Stimulated activated CD8-positive, alpha-beta memory T cell treated with anti-CD3 and anti-CD28 coated beads, Interleukin-15, amount 100 ng/mL, for 4 hours (primary cell): ENCODE measurements at regions not wholly inside any gene's neighbourhood (a gene's known extent, or its start where the extent isn't known, plus 50 kb on each side); places are given as distances from the start of the nearest gene placed in this dataset.

ENCODE experiments used
- DNase-seq, 2 donors: peaks; one replicate each; pipeline ENCODE4 v3.0.0-alpha.2; 2020; ENCODE audit warnings: low read depth in 2 of 2

DNA sequence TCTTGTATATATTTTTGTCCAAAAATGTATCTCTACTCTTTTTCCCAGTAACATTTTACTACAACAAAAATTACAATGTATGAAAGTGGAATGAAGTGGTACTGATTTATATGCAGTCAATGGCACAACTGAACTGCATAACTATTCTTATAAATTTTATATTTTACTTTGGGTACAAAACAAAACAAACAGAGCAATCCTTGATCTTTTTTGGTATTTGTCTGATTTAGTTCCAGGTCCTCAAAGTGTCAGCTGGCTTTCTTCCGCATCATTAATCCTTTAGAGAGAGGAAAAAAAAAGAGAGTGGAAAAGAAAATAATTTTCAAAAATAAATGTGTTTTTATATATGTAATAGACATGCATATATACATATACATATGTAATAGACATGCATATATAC lies 252.4 kb upstream of the SLIT2 start:
- DNase-seq = no peak

DNA sequence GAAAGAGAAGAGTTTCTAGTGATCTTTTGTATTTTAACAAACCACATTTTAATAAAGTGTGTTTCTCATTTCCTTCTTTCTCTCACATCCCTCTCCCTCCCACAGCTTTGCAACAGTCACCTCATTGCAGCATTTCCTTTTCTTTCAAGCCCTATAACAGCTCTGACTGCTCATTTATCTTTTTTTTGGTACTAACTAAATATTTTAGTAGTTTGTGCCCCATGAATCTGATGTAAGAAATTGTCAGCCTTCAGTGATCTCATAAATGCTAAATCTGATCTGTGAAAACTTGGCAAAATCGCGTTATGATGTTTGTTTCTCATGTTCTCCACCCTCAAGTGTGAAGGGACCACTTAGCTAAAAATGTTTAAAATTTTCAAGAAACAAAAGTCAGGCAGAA lies 258.5 kb upstream of the SLIT2 start:
- DNase-seq = no peak

DNA sequence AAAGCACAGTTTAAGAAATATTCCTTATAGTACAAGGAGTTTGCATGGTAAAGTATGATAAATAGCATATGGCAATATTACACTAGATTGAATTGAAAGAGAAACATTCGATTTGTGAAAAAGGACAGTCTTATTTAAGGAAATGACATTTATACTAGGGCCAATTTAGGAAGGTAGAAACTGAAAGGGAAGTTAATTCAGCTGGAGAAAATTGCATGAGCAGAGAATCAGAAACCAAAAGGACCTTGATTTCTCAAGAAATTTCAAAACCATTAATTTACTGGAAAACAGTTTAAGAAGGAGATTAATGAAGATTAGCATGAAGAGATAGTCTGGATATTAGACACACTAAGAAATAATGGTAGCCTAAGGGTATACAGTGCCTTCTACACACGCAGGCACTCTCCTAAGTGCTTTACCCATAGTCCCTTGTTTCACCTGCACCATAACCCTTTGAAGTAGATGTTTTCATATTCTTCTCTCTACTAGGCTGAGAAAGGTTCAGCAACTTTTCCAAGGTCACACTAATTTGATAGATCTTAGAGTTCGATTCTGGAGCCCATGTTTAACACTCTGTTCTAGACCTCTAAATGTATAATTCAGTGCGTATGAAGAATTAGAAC lies 259.1 kb upstream of the SLIT2 start:
- no peak for DNase-seq

DNA sequence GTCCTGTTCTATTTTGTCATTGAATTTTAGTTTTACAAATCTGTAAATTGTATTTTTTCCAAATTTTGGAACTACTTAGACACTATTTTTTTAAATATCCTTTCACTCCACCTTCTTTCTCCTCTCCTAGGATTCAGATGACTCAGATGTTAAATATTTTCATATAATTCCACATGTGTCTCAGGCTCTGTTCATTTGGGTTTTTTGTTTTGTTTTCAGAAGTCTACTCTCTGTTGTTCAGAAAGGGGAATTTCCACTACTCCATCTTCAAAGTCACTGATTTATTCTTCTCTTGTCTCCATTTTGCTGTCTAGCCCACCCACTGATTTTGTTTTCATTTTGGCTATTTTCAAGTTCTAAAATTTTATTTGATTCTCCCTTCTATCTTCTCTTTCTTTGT lies 264.0 kb upstream of the SLIT2 start:
- DNase-seq = no peak

DNA sequence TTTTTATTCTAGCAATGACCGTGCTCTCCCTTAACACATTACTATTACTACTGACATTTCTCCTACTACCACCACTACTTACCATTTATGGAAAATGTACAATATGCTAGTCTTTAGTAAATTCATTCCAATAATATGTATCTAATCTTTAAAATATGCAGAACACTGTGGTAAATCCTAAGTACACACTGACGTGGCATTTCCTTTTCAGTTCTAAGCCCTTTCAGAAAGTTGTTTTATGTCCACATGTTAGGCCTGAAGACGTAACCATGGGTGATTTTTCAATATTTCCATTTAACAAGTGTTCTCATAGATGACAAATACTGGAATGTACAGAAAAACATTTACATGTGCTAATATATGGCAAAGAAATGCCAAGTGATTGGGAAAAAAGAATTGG lies 268.6 kb upstream of the SLIT2 start:
- DNase-seq = no peak

DNA sequence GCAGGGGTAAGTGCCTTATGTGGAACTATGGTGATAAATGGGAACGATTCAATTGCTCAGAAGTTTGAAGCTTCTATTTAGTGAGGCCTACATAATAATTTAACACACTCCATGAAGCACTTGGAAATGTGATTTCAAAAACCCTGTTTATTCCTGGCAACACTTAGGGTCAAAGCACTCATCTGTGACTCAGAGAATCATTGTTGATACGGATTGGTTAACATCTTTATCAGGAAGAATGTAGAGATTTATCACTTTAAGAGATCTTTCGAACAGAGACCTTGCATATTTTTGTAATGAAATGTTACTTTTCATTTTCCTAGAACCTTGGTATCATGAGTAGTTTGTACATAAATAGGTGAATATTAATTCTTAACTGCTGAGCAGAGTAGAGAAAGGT lies 269.1 kb upstream of the SLIT2 start:
- DNase-seq = no peak

DNA sequence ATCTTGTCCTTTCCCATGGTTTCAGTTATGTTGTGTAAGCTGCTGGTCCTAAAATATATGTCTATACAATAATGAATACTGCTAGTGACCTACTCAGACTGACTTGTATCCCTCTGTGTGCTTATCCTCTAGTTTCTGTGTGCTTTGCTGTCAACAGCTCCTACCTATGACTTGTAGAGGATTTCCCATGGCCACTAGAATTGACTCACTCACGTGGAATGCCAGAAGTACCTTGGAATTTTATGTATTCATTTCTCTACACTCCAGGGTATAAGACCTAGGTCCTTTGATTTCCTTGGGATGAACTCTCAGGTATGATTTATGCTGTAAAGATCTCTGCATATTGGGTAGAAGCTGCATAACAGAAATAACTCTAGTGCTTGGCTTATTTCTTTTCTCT lies 279.9 kb upstream of the SLIT2 start:
- DNase-seq = no peak

DNA sequence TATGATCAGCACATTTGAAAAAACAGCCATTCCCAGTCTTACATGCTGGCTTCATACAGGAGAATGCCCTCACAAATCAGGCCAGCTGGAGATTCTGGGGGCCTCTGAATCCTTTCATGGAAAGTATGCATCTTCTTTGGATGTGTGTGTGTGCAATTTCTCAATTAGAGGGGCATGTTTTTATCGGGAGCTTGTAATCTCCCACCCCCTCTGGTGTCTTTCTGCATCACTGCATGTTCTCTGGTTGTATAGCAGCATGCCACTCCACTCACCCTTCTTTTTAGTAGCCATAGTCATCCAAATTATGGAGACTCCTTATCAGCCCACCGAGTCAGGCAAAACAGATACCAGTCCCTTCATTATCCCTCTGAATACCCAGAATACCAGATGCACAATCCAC lies 282.2 kb upstream of the SLIT2 start:
- DNase-seq = no peak

DNA sequence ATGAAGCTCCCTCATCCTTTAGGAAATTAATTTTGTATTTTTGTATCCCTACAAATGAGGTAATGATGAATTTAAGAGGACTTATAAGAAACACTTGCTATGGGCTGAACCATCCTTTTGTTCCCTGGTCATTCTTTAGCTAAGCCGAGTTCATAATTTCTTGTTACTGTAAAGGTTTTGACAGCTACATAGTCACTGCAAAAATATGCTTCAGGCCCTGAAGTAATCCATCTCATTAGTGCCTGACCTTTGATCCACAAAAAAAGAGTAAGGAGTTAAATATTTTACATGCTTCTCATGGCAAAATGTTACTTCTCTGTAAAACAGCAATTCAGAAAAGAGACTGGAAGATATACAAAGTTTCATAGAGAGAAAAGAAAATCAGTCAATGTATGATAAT lies 290.6 kb upstream of the SLIT2 start:
- no peak for DNase-seq

DNA sequence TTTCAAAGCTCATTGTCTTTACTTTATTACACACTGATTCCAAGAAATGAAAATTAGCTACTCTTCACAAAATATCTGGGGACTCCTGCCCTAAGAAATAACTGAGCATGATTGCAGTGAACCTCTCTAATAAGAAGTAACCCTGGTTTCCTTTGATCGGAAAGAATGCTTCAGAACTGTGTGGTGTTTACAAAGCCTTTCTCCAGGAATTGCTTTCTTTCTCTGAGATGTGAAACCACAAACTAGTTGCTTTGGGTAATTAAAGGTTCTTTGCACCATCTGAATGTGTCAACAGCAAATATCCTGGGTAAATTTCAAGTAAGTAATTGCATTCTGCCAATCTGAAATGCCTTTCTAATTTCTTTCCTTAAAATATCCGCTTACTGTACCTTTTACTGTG lies 292.9 kb upstream of the SLIT2 start:
- DNase-seq = no peak

DNA sequence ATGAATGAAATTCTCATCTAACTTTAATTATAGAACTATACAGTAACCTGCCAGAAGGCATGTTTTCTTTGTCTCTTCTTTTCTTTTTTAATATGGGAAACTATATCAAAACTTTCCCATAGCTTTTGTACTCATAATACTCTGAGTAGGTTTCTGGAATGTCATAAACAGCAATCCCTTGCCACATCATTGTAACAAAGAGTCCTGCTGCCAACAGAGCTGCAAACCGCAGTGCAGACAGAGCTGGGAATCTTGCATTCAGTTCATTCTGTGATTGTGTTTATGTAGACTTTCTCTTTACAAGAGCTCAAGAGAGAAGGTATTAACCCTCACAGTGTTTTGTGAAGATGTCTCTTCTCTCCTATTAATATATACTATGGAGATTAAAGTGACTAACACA lies 304.4 kb upstream of the SLIT2 start:
- no peak for DNase-seq

DNA sequence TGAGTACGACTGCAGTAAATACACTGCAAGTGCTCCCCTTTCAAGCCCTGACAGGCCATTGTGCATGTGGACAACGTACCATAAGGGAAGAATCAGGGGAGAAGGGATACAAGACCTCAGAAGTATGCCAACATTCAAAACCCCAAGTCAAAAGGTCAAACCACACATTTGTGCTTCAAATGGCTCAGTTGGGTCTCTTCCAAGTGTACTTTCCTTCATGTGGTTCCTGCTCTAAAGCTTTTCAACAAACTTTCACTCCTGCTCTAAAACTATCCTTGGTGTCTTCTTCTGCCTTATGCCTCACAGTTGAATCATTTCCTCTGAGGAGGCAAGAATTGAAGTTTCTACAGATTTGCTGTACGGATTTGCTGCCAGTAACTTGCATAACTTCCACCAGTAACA lies 305.7 kb upstream of the SLIT2 start:
- DNase-seq = no peak

DNA sequence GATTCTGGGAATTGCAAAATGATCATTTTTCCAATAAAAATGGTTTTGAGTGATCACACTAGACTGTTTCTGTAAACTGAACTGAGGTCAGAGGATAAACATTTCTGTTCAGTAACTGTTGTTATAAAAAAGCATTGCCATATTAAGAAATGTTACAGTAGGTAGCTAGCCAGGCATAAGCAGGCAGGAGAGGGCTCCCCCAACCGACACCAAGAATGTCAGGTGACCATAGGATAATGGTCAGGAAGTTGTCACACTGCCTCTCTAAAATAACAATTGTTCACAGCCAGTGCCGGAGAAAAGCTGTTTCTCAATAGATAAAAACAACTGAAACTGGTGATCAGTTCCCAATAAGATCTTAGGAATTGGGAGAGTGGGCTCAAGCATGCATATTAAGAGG lies 306.2 kb upstream of the SLIT2 start:
- DNase-seq = no peak

DNA sequence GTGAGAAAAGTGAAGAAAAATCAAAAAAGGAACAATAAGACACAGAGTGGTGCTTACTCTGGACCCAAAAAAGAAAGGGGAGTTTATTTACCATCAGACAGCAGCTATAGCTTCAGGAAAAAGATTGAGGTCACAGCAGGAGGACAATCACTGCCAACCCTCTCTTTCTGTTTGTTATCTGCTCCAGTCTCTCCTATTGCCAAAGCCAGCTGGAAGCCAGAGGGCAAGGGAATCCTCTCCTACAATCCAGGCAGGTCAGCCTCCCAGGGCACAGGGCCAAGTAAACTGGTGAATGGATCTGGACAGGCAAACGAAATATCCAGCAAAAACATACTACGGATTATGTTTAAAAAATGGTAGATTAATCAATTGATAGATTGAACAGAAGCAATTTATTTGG lies 306.9 kb upstream of the SLIT2 start:
- no peak for DNase-seq

DNA sequence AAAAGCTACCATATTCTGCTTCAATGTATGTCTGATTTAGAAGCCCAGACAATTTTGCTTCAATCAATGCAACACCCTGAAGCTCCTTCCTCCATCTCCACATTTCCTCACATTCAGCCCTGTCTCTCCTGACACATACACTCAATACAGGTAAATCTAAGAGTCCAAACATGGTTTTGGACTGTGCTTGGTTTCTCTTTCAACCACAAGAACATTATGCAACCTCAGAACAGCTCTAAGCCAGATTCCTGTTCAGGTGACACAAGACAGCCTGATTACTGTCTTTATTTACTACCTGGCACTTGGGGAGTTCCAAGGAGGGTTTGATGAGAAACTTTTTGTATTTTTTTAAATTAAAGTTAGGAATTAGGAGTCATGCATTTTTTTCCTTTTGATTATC lies 307.5 kb upstream of the SLIT2 start:
- DNase-seq = no peak

DNA sequence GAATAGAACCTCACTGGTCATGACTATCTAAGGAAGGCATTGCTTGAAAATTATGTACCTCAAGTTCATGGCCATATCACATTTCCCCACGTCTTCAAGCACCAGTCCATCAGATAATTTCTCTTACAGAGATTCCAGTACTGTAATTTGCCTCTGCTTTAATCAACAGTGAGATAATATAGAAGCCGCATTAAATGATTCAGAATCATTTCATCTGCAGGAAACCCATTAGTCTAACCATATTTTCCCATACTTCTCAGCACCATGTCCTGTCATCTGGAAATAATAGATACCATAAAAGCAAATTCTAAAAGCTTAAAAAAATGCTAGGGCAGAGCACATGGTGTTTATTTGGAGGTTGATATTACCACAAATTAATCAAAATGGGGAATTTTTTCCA lies 310.3 kb upstream of the SLIT2 start:
- DNase-seq = no peak

DNA sequence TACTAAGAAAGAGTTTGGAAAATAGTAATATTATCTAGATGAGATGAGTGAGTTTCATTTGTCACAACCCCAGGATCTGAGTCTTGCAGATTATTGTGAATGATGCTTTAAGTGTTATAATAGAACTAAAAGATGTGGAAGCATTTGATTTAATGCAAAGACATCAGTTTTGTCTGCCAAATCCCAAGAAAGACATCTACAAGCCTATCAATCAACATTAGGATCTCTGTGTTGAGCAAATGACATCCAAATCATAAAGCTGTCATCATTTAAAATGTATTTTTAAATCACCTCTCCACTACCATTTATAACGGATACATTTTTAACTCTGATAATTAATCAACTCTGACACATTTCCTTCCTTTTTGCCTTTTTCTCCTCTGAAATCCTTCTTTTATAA lies 310.8 kb upstream of the SLIT2 start:
- no peak for DNase-seq

DNA sequence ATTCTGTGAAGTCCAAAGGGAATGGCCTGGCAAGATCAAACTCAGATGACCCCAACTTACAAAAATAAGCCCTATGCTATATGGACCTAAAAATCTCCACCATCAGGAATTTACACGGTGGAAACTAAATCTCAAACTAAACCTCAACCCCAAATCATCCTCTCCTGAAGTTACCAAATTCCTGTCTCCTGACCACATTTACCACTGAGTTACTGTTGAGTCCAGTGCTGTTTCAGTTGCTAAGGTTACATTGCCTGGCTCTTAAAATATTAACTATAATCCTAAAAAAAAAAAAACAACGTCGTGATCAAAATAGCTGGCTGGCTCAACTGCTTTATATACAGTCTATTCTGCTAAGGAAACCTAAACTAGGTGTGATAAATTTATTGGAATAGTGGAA lies 315.2 kb upstream of the SLIT2 start:
- DNase-seq = no peak

DNA sequence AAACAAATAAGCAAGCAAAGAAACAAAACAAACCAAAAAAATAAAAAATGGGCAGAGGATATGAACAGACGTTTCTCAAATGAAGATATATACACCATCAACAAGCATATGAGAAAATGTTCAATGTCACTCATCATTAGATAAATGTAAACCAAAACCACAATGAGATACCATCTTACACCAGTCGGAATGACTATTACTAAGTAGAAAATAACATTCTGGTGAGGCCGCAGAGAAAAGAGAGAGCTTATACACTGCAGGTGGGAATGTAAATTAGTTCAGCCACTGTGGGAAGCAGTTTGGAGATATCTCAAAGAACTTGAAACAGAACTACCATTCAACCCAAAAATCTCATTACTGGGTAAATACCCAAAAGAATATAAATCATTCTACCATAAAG lies 321.0 kb upstream of the SLIT2 start:
- DNase-seq = no peak

DNA sequence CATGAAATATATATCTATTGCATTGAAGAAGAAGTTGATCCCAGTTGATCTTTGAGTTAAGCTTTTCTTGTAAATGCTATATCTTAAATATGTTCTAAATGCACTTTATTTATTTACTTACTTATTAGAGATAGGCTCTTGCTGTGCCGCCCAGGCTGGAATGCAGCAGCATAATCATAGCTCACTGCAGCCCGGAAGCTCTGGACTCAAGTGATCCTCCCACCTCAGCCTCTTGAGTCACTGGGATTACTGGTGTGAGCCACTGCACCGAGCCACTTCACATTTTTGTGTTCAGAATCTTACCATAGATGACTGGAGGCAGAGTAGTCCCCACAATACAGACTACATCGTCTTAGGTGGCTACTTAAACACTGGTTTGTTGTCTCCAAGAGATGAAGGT lies 324.3 kb upstream of the SLIT2 start:
- DNase-seq = no peak

DNA sequence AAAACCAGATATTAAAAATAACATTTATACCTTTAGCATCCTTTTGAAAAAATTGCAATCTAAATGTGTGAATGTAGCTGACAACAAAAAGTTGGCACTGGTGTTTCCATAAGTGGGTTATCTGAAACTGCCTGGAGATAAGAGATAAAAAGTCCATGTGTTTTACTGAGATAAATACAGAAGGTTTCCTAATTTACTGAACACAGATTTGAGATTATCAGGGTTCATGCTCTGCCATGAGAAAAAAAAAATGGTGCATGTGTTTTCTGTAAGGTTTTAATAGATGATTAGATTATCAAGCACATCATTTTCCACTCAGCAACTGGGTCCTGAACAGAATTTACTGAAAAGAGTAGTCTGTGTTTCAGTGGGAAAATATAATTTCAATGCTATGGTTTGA lies 326.2 kb upstream of the SLIT2 start:
- no peak for DNase-seq

DNA sequence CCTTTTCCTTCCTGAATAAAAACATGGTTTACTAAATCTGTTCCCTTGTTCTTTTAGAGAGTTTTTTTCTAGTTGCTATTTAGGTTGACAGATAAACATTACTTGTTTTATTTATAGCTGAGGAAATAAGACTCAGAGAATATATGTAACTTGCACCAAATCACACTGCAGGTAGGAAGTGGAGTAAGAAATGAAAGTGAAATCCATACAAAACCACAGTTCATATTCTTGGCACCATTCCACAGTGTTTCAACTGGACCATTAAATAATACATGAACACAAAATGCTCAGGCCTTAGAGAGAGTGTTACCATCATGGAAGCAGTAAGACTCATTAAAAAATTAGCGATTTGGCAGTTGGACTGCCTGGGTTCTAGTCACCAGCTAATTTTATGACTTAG lies 326.9 kb upstream of the SLIT2 start:
- no peak for DNase-seq

DNA sequence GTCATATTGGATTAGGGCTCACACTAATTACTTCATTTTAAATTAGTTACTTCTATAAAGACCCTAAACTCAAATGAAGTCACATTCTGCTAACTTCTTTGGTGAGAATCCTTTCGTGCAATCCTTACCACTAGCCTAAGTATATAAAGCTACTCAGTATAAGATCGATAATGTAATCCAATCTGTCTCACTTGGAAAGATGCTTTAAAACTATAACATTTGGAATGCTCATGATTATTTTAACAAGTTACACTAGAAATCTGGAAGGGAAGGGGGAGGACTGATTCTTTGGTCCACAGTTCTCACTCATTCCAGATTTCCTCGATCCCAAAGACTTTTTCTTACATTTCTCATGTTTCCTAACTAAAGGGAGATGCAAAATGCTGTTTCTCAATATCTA lies 336.4 kb upstream of the SLIT2 start:
- no peak for DNase-seq

DNA sequence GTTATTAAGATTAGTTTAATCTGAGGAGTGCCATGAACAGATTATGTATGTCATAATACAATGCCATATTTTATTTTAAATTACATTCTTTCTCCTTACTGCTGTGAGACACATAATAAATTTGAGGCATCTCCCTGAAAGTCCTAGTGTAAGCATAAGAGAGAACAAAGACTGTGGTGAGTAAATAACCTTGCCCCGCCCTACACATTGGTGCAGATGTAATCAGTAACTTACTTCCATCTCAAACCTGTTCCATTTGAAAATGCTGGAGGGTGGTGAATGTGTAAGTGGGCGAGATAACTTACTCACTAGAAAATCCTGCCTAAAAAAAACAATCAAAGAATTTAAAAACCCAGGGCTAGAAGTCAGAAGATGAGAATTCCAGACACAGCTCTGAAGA lies 338.1 kb upstream of the SLIT2 start:
- no peak for DNase-seq
